RWPE2 (cell line): ENCODE measurements at regions not wholly inside any gene's neighbourhood (a gene's known extent, or its start where the extent isn't known, plus 50 kb on each side); places are given as distances from the start of the nearest gene placed in this dataset.

ENCODE experiments used
- ATAC-seq: fragments of 200-7000 bp; cut with Tn5 transposase; 3 replicates; pipeline ENCODE4 v1.9.1; 2021; ENCODE audit warnings: low read depth
- DNase-seq: peaks from one replicate; pipeline ENCODE4 v3.0.0-alpha.2; 2020; ENCODE audit warnings: low spot score
- H3K27ac ChIP-seq: fragments of 450-650 bp; 2 replicates; pipeline ENCODE4 v1.5.1; 2017; ENCODE audit warnings: mild to moderate bottlenecking; ENCODE audit not compliant: poor library complexity, severe bottlenecking
- H3K27me3 ChIP-seq: fragments of 250-450 bp; sonication (Bioruptor Pico); 2 replicates; pipeline ENCODE4 v1.5.1; 2021; ENCODE audit warnings: mild to moderate bottlenecking, moderate library complexity; ENCODE audit not compliant: insufficient read depth, poor library complexity, severe bottlenecking
- H3K36me3 ChIP-seq: fragments of 250-450 bp; sonication (Bioruptor Pico); 2 replicates; pipeline ENCODE4 v1.5.1; 2020; ENCODE audit warnings: low read depth, mild to moderate bottlenecking, moderate library complexity
- H3K4me1 ChIP-seq: fragments of 250-450 bp; sonication (Bioruptor Pico); 2 replicates; pipeline ENCODE4 v1.5.1; 2021; ENCODE audit warnings: mild to moderate bottlenecking, moderate library complexity; ENCODE audit not compliant: insufficient read depth, poor library complexity, severe bottlenecking
- H3K4me3 ChIP-seq: fragments of 250-450 bp; sonication (Bioruptor Pico); 2 replicates; pipeline ENCODE4 v1.5.1; 2021; ENCODE audit warnings: mild to moderate bottlenecking, moderate library complexity; ENCODE audit not compliant: severe bottlenecking
- H3K9me3 ChIP-seq: fragments of 250-450 bp; sonication (Bioruptor Pico); 2 replicates; pipeline ENCODE4 v1.5.1; 2021; ENCODE audit warnings: mild to moderate bottlenecking, moderate library complexity; ENCODE audit not compliant: severe bottlenecking
- TF ChIP-seq, protein P1 (sequence below): fragments of 450-650 bp; IDR thresholded peaks from one replicate; pipeline ENCODE4 v1.5.1; 2017; ENCODE audit warnings: mild to moderate bottlenecking, moderate library complexity; ENCODE audit not compliant: poor library complexity, severe bottlenecking

DNA sequence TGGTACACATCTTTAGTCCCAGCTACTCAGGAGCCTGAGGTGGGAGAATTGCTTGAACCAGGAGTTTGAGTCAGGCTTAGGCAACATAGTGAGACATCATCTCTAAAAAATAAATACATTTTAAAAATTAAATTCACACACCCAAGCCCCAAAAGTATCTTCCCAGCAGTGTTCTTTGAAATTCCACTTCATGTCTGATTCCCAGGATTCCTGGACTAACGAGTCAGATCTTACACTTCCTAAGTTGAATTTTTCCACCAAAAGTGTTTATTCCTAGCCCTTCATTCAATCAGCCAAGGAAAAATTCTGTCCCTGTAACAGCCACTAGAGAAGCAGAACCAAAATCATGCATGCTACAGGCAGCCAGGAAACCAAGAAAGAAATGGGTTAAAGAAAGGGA is 970.9 kb downstream of the EFNA5 start:
- H3K36me3 ChIP-seq, result no peaks in the 10 kb centered on the region
- H3K4me1 ChIP-seq, result no peaks in the 10 kb centered on the region
- no peak for ATAC-seq
- H3K27ac ChIP-seq, result no peak overlapping the region
- H3K9me3 ChIP-seq, result no peaks in the 10 kb centered on the region
- no peak overlapping the region for H3K4me3 ChIP-seq
- DNase-seq, result no peak
- no peaks in the 10 kb centered on the region for H3K27me3 ChIP-seq
- TF ChIP-seq, protein P1, sequence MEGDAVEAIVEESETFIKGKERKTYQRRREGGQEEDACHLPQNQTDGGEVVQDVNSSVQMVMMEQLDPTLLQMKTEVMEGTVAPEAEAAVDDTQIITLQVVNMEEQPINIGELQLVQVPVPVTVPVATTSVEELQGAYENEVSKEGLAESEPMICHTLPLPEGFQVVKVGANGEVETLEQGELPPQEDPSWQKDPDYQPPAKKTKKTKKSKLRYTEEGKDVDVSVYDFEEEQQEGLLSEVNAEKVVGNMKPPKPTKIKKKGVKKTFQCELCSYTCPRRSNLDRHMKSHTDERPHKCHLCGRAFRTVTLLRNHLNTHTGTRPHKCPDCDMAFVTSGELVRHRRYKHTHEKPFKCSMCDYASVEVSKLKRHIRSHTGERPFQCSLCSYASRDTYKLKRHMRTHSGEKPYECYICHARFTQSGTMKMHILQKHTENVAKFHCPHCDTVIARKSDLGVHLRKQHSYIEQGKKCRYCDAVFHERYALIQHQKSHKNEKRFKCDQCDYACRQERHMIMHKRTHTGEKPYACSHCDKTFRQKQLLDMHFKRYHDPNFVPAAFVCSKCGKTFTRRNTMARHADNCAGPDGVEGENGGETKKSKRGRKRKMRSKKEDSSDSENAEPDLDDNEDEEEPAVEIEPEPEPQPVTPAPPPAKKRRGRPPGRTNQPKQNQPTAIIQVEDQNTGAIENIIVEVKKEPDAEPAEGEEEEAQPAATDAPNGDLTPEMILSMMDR, result no peak

GRCh38 chr5:106699198-106699597 is 971.5 kb downstream of the EFNA5 start:
- no peaks in the 10 kb centered on the region for H3K4me1 ChIP-seq
- H3K36me3 ChIP-seq, result no peaks in the 10 kb centered on the region
- H3K27me3 ChIP-seq, result no peaks in the 10 kb centered on the region
- ATAC-seq, result no peak
- no peak overlapping the region for H3K27ac ChIP-seq
- TF ChIP-seq, protein P1, result no peak
- DNase-seq, result no peak
- no peaks in the 10 kb centered on the region for H3K9me3 ChIP-seq
- H3K4me3 ChIP-seq, result no peak overlapping the region

DNA sequence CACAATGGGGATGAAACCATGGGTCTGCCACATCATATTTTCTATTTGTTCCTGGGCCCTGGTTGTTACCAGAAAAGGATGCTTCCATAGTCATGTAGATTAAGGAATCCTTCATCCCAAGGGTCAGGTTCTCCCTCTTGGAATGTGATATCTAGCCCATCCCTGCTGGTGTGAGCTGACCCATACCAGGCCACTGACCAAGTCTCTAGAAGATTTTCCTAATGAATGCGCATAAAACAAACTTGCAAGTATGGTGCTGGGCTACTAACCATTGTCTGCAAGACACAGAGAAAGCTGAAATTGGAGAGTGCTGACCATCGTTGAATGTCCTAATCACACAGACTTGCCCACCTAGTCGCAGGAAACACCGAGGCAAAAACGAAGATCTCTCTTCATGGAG is 972.6 kb downstream of the EFNA5 start:
- Histone ChIP-seq H3K36me3 (no peaks in the 10 kb centered on the region), H3K4me3 (no peak overlapping the region), H3K27ac (no peak overlapping the region), H3K27me3 (no peaks in the 10 kb centered on the region), H3K9me3 (no peaks in the 10 kb centered on the region), H3K4me1 (no peaks in the 10 kb centered on the region)
- no peak for ATAC-seq
- no peak for DNase-seq
- TF ChIP-seq, protein P1, result no peak

DNA sequence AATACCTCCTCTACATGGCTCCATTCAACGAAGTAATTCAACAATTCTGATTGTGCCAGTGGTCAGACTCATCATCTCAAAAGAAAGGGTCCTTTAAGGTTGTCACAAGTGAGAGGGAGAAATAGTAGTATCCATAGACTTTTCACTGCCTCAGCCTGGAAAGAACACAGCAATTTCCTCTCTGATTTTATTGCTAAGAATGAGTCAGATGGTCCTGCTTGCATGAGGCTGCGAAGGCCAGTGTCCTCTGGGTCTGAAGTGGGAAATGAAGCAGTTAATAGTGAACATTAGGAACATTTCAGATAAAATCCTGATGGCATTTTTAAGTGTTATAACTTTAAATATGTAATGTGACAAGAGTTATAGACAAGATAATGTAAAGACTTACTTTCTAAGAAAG is 979.0 kb downstream of the EFNA5 start:
- Histone ChIP-seq H3K27me3 (no peaks in the 10 kb centered on the region), H3K36me3 (no peaks in the 10 kb centered on the region), H3K27ac (no peak overlapping the region), H3K9me3 (no peaks in the 10 kb centered on the region), H3K4me3 (no peak overlapping the region), H3K4me1 (no peaks in the 10 kb centered on the region)
- ATAC-seq (no peak), DNase-seq (no peak)
- TF ChIP-seq, protein P1, result no peak

DNA sequence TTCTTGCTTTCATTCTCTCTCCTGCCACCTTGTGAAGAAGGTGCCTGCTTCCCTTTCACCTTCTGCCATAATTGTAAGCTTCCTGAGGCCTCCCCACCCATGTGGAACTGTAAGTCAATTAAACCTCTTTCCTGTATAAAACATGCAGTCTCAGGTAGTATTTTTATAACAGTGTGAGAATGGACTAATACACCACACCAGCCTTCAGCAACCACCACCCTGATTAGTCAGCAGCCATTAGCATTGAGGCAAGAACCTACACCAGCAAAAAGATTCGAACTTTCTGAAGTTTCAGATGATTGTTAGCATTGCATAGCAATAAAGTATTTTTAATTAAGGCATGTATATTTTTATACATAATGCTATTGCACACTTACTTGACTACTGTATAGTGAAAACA is 980.2 kb downstream of the EFNA5 start:
- Histone ChIP-seq H3K27ac (no peak overlapping the region), H3K36me3 (no peaks in the 10 kb centered on the region), H3K4me1 (no peaks in the 10 kb centered on the region), H3K9me3 (no peaks in the 10 kb centered on the region), H3K27me3 (no peaks in the 10 kb centered on the region), H3K4me3 (no peak overlapping the region)
- ATAC-seq, result no peak
- DNase-seq, result no peak
- TF ChIP-seq, protein P1, result no peak
